Right ventricle myocardium superior (tissue), 1 donor: ENCODE measurements at regions not wholly inside any gene's neighbourhood (a gene's known extent, or its start where the extent isn't known, plus 50 kb on each side); places are given as distances from the start of the nearest gene placed in this dataset.
"Not testable (repeated sequence)": the region's sequence is repeated elsewhere in the genome, so short reads cannot be mapped to it uniquely, and the experiment has no call there.

ENCODE experiments used
- ATAC-seq: fragments of 200-7000 bp; cut with Tn5 transposase; one replicate; pipeline ENCODE4 v1.9.1; 2020; ENCODE audit warnings: mild to moderate bottlenecking; ENCODE audit not compliant: poor library complexity
- DNase-seq: peaks from one replicate; pipeline ENCODE4 v3.0.0-alpha.2; 2020
- intact Hi-C: fragments of 100-400 bp; cut with DNase I; formaldehyde crosslinking; loops from one replicate; pipeline ENCODE4 v1.11.2; 2022
- donor health status: DM: no; HTN: yes; CAD: no; lungs with severe emphysema.

GRCh38 chr10:32148864-32149251, 92.6 kb upstream of the KIF5B start:
- ATAC-seq (no peak), DNase-seq (no peak)
- intact Hi-C loops, result loop anchor here (10.0 kb wide), 1 partner anchor 94 kb away; the partner anchor contains the start of gene KIF5B

GRCh38 chr10:32147730-32148129, 91.5 kb upstream of the KIF5B start:
- no peak for DNase-seq
- intact Hi-C loops, result loop anchor here (10.0 kb wide), 1 partner anchor 93 kb away; the partner anchor contains the start of gene KIF5B
- no peak for ATAC-seq

- DNase-seq, result no peak
- ATAC-seq, result no peak
- intact Hi-C loops, result loop anchor here (10.0 kb wide), 1 partner anchor 91 kb away; the partner anchor contains the start of gene KIF5B
Measured at GRCh38 chr10:32146166-32146565, 89.9 kb upstream of the KIF5B start.

- DNase-seq, result no peak
- intact Hi-C loops, result loop anchor here (10.0 kb wide), 1 partner anchor 90 kb away; the partner anchor contains the start of gene KIF5B
- ATAC-seq, result no peak
Measured at GRCh38 chr10:32144817-32145688, 88.8 kb upstream of the KIF5B start.

- DNase-seq, result no peak
- no peak for ATAC-seq
- intact Hi-C loops, result loop anchor here (10.0 kb wide), 1 partner anchor 89 kb away; the partner anchor contains the start of gene KIF5B
Measured at GRCh38 chr10:32143302-32143847, 87.2 kb upstream of the KIF5B start.

GRCh38 chr10:32142646-32143045, 86.4 kb upstream of the KIF5B start:
- no peak for ATAC-seq
- intact Hi-C loops, result loop anchor here (10.0 kb wide), 1 partner anchor 88 kb away; the partner anchor contains the start of gene KIF5B
- no peak for DNase-seq

GRCh38 chr10:32141018-32141807, 85.0 kb upstream of the KIF5B start:
- intact Hi-C loops, result loop anchor here (10.0 kb wide), 1 partner anchor 86 kb away; the partner anchor contains the start of gene KIF5B
- ATAC-seq (peak; percentile 35), DNase-seq (no peak)

- intact Hi-C loops, result loop anchor here (10.0 kb wide), 1 partner anchor 86 kb away; the partner anchor contains the start of gene KIF5B
Measured at GRCh38 chr10:32140403-32140802, 84.2 kb upstream of the KIF5B start.

GRCh38 chr10:32139223-32140073, 83.2 kb upstream of the KIF5B start:
- DNase-seq (peak; percentile 87), ATAC-seq (peak; percentile 97)
- intact Hi-C loops, result loop anchor here (10.0 kb wide), 1 partner anchor 85 kb away; the partner anchor contains the start of gene KIF5B

More at GRCh38 chr10:32140403-32140802, 84.2 kb upstream of the KIF5B start:
- ATAC-seq (no peak), DNase-seq (no peak)

GRCh38 chr10:32136927-32137326, 80.7 kb upstream of the KIF5B start:
- DNase-seq, intact Hi-C loops: not testable (repeated sequence)

GRCh38 chr10:32135796-32136195, 79.6 kb upstream of the KIF5B start:
- intact Hi-C loops, ATAC-seq, DNase-seq: not testable (repeated sequence)

More at GRCh38 chr10:32136927-32137326, 80.7 kb upstream of the KIF5B start:
- not testable (repeated sequence) for ATAC-seq

GRCh38 chr10:32132357-32132946, 76.2 kb upstream of the KIF5B start:
- DNase-seq, result no peak
- intact Hi-C loops, result no loop called here
- no peak for ATAC-seq

GRCh38 chr10:32131388-32131787, 75.2 kb upstream of the KIF5B start:
- ATAC-seq (no peak), DNase-seq (no peak)
- intact Hi-C loops, result no loop called here

GRCh38 chr10:32130788-32131187, 74.6 kb upstream of the KIF5B start:
- intact Hi-C loops, result no loop called here
- DNase-seq (no peak), ATAC-seq (no peak)

GRCh38 chr10:32125023-32125422, 68.8 kb upstream of the KIF5B start:
- no peak for DNase-seq
- ATAC-seq, result no peak
- intact Hi-C loops, result no loop called here

GRCh38 chr10:32123021-32123420, 66.8 kb upstream of the KIF5B start:
- no peak for ATAC-seq
- no peak for DNase-seq
- intact Hi-C loops, result no loop called here

- no peak for ATAC-seq
- DNase-seq, result no peak
- intact Hi-C loops, result no loop called here
Measured at GRCh38 chr10:32121648-32122047, 65.4 kb upstream of the KIF5B start.
